A549 (cell line): ENCODE measurements at regions not wholly inside any gene's neighbourhood (a gene's known extent, or its start where the extent isn't known, plus 50 kb on each side); places are given as distances from the start of the nearest gene placed in this dataset.

Experiments
- ATAC-seq, 2 experiments: fragments of 200-7000 bp in 1 of 2; fragments of >200 bp in 1 of 2; cut with Nextera tagmentation in 1 of 2; cut with Tn5 transposase in 1 of 2; 3 replicates each; pipeline versions ENCODE4 v1.8.0 to v1.9.1; 2018 to 2020; ENCODE audit warnings: mild to moderate bottlenecking in 1 of 2, moderate library complexity in 1 of 2
- CTCF ChIA-PET: fragments of 300-600 bp; sonication (Branson Sonifier 250); formaldehyde crosslinking; extraction: SDS; loops from one replicate; lab custom pipeline; 2021; ENCODE audit warnings: antibody characterized with exemption, inconsistent platforms; lab: Yijun Ruan, JAX
- POLR2A ChIA-PET: fragments of 350-600 bp; formaldehyde crosslinking; extraction: SDS; loops from one replicate; lab custom pipeline; 2021; ENCODE audit warnings: antibody characterized with exemption, inconsistent platforms; lab: Yijun Ruan, JAX
- DNase-seq, 2 experiments: peaks; one replicate each; pipeline versions ENCODE4 v3.0.0 to v3.0.0-alpha.2; 2011 to 2016; ENCODE audit warnings: low read depth in 1 of 2, low spot score in 1 of 2
- FAIRE-seq: peaks from 2 replicates; lab custom pipeline; 2011; peaks lifted over from hg19 to GRCh38; lab: Jason Lieb, UNC
- H3K27ac ChIP-seq, 2 experiments: fragments of >200 bp; sonication (Bioruptor Twin); formaldehyde crosslinking; 3 replicates each; pipeline ENCODE4 v1.5.1; 2016 to 2017
- H3K4me1 ChIP-seq: fragments of >200 bp; sonication (Bioruptor Twin); formaldehyde crosslinking; 3 replicates; pipeline ENCODE4 v1.6.1; 2016
- H3K4me2 ChIP-seq: fragments of >200 bp; sonication (Bioruptor Twin); formaldehyde crosslinking; 3 replicates; pipeline ENCODE4 v1.6.1; 2016
- H3K4me3 ChIP-seq: fragments of >200 bp; sonication (Bioruptor Twin); formaldehyde crosslinking; 3 replicates; pipeline ENCODE4 v1.5.1; 2016
- H3K9me3 ChIP-seq: fragments of >200 bp; sonication (Bioruptor Twin); formaldehyde crosslinking; 3 replicates; pipeline ENCODE4 v1.6.1; 2016
- CBX8 ChIP-seq: fragments of 200-600 bp; sonication (generic); IDR thresholded peaks from 2 replicates; pipeline ENCODE4 v1.6.1; 2016
- CHD2 ChIP-seq: fragments of 150-350 bp; IDR thresholded peaks from 2 replicates; pipeline ENCODE4 v1.6.1; 2014; ENCODE audit warnings: low read length; ENCODE audit not compliant: partially characterized antibody
- CHD4 ChIP-seq: fragments of 200-600 bp; sonication (generic); IDR thresholded peaks from 2 replicates; pipeline ENCODE4 v1.6.1; 2016; ENCODE audit warnings: antibody characterized with exemption, mild to moderate bottlenecking, borderline replicate concordance
- EHF ChIP-seq: fragments of 250-450 bp; sonication (Bioruptor Pico); IDR thresholded peaks from 2 replicates; pipeline ENCODE4 v1.5.0; 2020; ENCODE audit warnings: mild to moderate bottlenecking
- ESRRA ChIP-seq: fragments of 150-350 bp; IDR thresholded peaks from 2 replicates; pipeline ENCODE4 v1.6.1; 2014; ENCODE audit warnings: mild to moderate bottlenecking, low read length, borderline replicate concordance
- FOSB ChIP-seq: fragments of 250-450 bp; sonication (Bioruptor Pico); IDR thresholded peaks from 2 replicates; pipeline ENCODE4 v1.5.0; 2020; ENCODE audit warnings: mild to moderate bottlenecking, moderate library complexity
- HEYL ChIP-seq: fragments of 250-450 bp; sonication (Bioruptor Pico); IDR thresholded peaks from 2 replicates; pipeline ENCODE4 v1.8.0; 2021; ENCODE audit warnings: mild to moderate bottlenecking, moderate library complexity
- HOXB13 ChIP-seq: fragments of 250-450 bp; sonication (Bioruptor Pico); IDR thresholded peaks from 2 replicates; pipeline ENCODE4 v1.5.0; 2020; ENCODE audit warnings: low read depth, mild to moderate bottlenecking, moderate library complexity
- HOXB5 ChIP-seq: fragments of 250-450 bp; sonication (Bioruptor Pico); IDR thresholded peaks from 2 replicates; pipeline ENCODE4 v1.5.0; 2020; ENCODE audit warnings: mild to moderate bottlenecking, moderate library complexity
- JUNB ChIP-seq: fragments of >200 bp; sonication (Bioruptor Twin); formaldehyde crosslinking; IDR thresholded peaks from 2 replicates; pipeline ENCODE4 v1.6.1; 2016
- MYC ChIP-seq: IDR thresholded peaks from 2 replicates; pipeline ENCODE4 v1.6.1; 2012; ENCODE audit warnings: mild to moderate bottlenecking, inconsistent platforms, low read length, improper control_type of control experiment, borderline replicate concordance
- NFE2L2 ChIP-seq: fragments of 150-350 bp; conservative IDR thresholded peaks from 2 replicates; pipeline ENCODE4 v1.6.1; 2014; ENCODE audit warnings: low read length
- RARB ChIP-seq: fragments of 250-450 bp; sonication (Bioruptor Pico); IDR thresholded peaks from 2 replicates; pipeline ENCODE4 v1.8.0; 2021; ENCODE audit warnings: mild to moderate bottlenecking, moderate library complexity
- RNF2 ChIP-seq: fragments of 200-600 bp; sonication (generic); IDR thresholded peaks from 2 replicates; pipeline ENCODE4 v1.6.1; 2016; ENCODE audit warnings: low read depth, mild to moderate bottlenecking, antibody characterized with exemption, moderate library complexity, borderline replicate concordance
- SMC3 ChIP-seq: fragments of >200 bp; sonication (Bioruptor Twin); formaldehyde crosslinking; IDR thresholded peaks from 3 replicates; pipeline ENCODE4 v1.6.1; 2018; ENCODE audit warnings: inconsistent platforms
- SREBF2 ChIP-seq: fragments of 450-650 bp; IDR thresholded peaks from 2 replicates; pipeline ENCODE4 v1.6.1; 2014; ENCODE audit warnings: mild to moderate bottlenecking, moderate library complexity
- TFCP2L1 ChIP-seq: fragments of 250-450 bp; sonication (Bioruptor Pico); IDR thresholded peaks from 2 replicates; pipeline ENCODE4 v1.5.0; 2021; ENCODE audit warnings: mild to moderate bottlenecking
- TP53 ChIP-seq: fragments of 250-450 bp; sonication (Bioruptor Pico); IDR thresholded peaks from 2 replicates; pipeline ENCODE4 v1.5.0; 2021; ENCODE audit warnings: mild to moderate bottlenecking, moderate library complexity
- WGBS: methylation state at CpG from one replicate; pipeline ENCODE4 v1.1.6; 2017; ENCODE audit errors: missing lambda C conversion rate; 5-methylcytosine and 5-hydroxymethylcytosine counted together
- TF ChIP-seq, protein P1 (sequence below): fragments of 250-450 bp; sonication (Bioruptor Pico); IDR thresholded peaks from 2 replicates; pipeline ENCODE4 v1.5.0; 2021; ENCODE audit warnings: mild to moderate bottlenecking, moderate library complexity, borderline replicate concordance
- TF ChIP-seq, protein P2 (sequence below): fragments of 450-650 bp; IDR thresholded peaks from 2 replicates; pipeline ENCODE4 v1.6.1; 2014; ENCODE audit warnings: antibody characterized with exemption
- TF ChIP-seq, protein P3 (sequence below): IDR thresholded peaks from 2 replicates; pipeline ENCODE4 v1.6.1; 2012
- TF ChIP-seq, protein P4 (sequence below): fragments of >200 bp; sonication (Bioruptor Twin); formaldehyde crosslinking; IDR thresholded peaks from 3 replicates; pipeline ENCODE4 v1.6.1; 2016
- TF ChIP-seq, protein P5 (sequence below): IDR thresholded peaks from 2 replicates; pipeline ENCODE4 v1.6.1; 2012; ENCODE audit warnings: low read depth, borderline replicate concordance

DNA sequence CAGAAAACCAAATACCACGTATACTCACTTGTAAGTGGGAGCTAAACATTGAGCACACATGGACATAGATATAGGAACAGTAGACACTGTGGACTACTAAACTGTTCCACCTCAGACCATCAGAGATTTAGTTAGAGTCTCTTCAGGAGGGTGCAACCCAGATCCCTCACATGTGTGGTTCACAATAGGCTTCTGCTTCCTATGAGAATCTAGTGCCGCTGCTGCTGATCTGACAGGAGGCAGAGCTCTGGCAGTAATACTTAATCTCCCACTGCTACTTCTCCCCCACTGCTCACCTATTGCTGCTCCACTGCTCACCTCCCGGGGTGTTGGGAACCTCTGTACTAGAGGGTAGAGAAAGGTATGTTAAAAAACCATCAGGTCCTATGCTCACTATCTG lies 533.3 kb downstream of the NSUN3 start (continued):
- TF ChIP-seq, protein P1, sequence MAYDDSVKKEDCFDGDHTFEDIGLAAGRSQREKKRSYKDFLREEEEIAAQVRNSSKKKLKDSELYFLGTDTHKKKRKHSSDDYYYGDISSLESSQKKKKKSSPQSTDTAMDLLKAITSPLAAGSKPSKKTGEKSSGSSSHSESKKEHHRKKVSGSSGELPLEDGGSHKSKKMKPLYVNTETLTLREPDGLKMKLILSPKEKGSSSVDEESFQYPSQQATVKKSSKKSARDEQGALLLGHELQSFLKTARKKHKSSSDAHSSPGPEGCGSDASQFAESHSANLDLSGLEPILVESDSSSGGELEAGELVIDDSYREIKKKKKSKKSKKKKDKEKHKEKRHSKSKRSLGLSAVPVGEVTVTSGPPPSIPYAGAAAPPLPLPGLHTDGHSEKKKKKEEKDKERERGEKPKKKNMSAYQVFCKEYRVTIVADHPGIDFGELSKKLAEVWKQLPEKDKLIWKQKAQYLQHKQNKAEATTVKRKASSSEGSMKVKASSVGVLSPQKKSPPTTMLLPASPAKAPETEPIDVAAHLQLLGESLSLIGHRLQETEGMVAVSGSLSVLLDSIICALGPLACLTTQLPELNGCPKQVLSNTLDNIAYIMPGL (CRISPR knock-in tag) = no peak
- TF ChIP-seq SREBF2 = no peak

DNA sequence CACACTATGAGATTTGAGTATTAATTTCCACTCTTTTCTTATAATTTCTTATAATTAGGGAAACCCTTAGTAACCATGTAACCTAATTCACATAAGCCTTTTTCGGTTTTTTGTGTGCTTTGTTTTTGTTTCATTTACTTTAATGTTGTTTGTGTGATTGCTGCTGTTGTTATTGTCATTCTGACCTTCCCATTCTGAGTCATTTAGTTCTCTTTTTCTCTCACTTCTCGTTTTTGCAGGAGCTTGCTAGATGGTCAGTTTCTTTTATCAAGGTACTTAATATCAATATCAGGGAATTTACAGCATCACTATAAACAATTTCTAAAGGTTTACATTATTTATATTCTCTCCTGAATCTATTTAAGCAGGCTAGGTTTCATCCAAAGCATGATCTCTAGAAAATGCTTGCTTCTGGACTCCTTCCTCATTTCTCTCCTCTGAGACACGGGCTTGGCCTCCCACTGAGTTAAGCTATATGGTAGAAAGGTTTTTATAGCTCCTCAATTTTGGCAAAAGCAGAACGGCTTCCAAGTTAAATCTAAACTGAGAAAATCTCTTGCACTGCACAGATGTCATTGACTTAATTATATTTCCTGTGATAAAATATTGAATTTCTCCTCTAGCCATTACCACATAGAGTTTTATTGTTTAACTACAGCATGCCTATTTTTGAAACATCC lies 534.2 kb downstream of the NSUN3 start:
- WGBS = 11% methylated on average over 4 of the region's 4 CpGs
- ATAC-seq = no peak
- H3K4me2 ChIP-seq = no peak overlapping the region
- H3K4me1 ChIP-seq = no peaks in the 10 kb centered on the region
- H3K4me3 ChIP-seq = no peak overlapping the region
- no peak overlapping the region for H3K27ac ChIP-seq
- POLR2A ChIA-PET = no interaction called here
- TF ChIP-seq FOSB (CRISPR knock-in tag) (no peak), SMC3 (no peak), ESRRA (no peak), JUNB (no peak), TP53 (CRISPR knock-in tag) (no peak), TFCP2L1 (CRISPR knock-in tag) (no peak), SREBF2 (no peak), HOXB13 (no peak), NFE2L2 (no peak), RNF2 (no peak)
- TF ChIP-seq, protein P2, sequence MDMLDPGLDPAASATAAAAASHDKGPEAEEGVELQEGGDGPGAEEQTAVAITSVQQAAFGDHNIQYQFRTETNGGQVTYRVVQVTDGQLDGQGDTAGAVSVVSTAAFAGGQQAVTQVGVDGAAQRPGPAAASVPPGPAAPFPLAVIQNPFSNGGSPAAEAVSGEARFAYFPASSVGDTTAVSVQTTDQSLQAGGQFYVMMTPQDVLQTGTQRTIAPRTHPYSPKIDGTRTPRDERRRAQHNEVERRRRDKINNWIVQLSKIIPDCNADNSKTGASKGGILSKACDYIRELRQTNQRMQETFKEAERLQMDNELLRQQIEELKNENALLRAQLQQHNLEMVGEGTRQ = no peak
- TF ChIP-seq, protein P3, sequence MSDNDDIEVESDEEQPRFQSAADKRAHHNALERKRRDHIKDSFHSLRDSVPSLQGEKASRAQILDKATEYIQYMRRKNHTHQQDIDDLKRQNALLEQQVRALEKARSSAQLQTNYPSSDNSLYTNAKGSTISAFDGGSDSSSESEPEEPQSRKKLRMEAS = no peak
- TF ChIP-seq, protein P4, sequence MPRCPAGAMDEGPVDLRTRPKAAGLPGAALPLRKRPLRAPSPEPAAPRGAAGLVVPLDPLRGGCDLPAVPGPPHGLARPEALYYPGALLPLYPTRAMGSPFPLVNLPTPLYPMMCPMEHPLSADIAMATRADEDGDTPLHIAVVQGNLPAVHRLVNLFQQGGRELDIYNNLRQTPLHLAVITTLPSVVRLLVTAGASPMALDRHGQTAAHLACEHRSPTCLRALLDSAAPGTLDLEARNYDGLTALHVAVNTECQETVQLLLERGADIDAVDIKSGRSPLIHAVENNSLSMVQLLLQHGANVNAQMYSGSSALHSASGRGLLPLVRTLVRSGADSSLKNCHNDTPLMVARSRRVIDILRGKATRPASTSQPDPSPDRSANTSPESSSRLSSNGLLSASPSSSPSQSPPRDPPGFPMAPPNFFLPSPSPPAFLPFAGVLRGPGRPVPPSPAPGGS = no peak
- TF ChIP-seq, all 56 proteins: peak for 0
- FAIRE-seq = no peak
- no peak for DNase-seq
- no peaks in the 10 kb centered on the region for H3K9me3 ChIP-seq
- CTCF ChIA-PET = interaction anchor here (0.6 kb wide), 1 partner anchor 91 kb away, joined by 3 read pairs; no protein-coding TSS in a partner anchor

DNA sequence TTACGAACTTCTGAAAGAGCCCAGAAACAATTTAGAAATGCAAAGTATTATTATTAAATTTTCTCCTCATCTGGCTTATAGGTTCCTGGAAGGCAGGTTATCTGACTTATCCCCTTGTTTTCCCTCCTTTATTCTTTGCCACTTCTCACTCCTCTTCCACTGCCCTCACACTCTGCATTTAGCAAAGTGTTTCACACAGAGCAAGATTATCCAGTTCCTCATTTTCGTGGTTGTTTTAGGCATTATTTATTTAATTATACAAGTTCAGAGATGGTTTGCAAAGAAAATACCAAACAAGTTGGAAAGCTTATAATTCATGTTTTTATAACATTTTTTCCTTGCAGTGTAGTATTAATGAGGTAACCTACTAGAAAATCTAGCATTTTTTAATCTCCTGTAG lies 544.9 kb downstream of the NSUN3 start:
- no peak overlapping the region for H3K27ac ChIP-seq
- no peak for FAIRE-seq
- no peak for TF ChIP-seq CHD2
- TF ChIP-seq CHD4 = no peak
- TF ChIP-seq, protein P5, sequence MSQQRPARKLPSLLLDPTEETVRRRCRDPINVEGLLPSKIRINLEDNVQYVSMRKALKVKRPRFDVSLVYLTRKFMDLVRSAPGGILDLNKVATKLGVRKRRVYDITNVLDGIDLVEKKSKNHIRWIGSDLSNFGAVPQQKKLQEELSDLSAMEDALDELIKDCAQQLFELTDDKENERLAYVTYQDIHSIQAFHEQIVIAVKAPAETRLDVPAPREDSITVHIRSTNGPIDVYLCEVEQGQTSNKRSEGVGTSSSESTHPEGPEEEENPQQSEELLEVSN = no peak
- TF ChIP-seq JUNB = no peak
- no peak for TF ChIP-seq HOXB5 (CRISPR knock-in tag)
- no peak for TF ChIP-seq HEYL
- no peak for TF ChIP-seq RARB (CRISPR knock-in tag)
- no peak for TF ChIP-seq CBX8
- no peak for TF ChIP-seq FOSB (CRISPR knock-in tag)
- TF ChIP-seq SMC3 = no peak
- no peak for TF ChIP-seq EHF
- TF ChIP-seq, protein P4 = no peak
- TF ChIP-seq MYC = no peak
- H3K4me3 ChIP-seq = no peak overlapping the region
- H3K4me2 ChIP-seq = no peak overlapping the region
- CTCF ChIA-PET = no interaction called here
- H3K9me3 ChIP-seq = no peaks in the 10 kb centered on the region
- no peak for DNase-seq
- POLR2A ChIA-PET = no interaction called here
- no peaks in the 10 kb centered on the region for H3K4me1 ChIP-seq
- 57% methylated on average over 2 of the region's 2 CpGs for WGBS
- no peak for ATAC-seq
